CD4-positive, alpha-beta T cell (primary cell): ENCODE measurements at regions not wholly inside any gene's neighbourhood (a gene's known extent, or its start where the extent isn't known, plus 50 kb on each side); places are given as distances from the start of the nearest gene placed in this dataset.

Experiments used
- ATAC-seq: fragments of 200-7000 bp; cut with Tn5 transposase; one replicate; pipeline ENCODE4 v1.10.0; 2022; ENCODE audit warnings: mild to moderate bottlenecking; ENCODE audit not compliant: poor library complexity
- CTCF ChIA-PET: fragments of 350-600 bp; sonication (Branson Sonifier 250); formaldehyde crosslinking; loops from one replicate; lab custom pipeline; 2021; ENCODE audit warnings: antibody characterized with exemption, inconsistent platforms; lab: Charles Lee
- POLR2A ChIA-PET: fragments of 350-600 bp; sonication (Branson Sonifier 250); formaldehyde crosslinking; loops from one replicate; lab custom pipeline; 2021; ENCODE audit warnings: antibody characterized with exemption, inconsistent platforms; lab: Charles Lee
- DNase-seq, 14 experiments: peaks; one replicate each; pipeline ENCODE4 v3.0.0-alpha.2; 2013 to 2020; ENCODE audit warnings: mixed read lengths in 2 of 14
- H3K27ac ChIP-seq, 2 donors: one replicate each; pipeline versions ENCODE4 v1.5.1 to v1.7.0; 2013; ENCODE audit warnings: low read length in 2 of 2, low read depth in 1 of 2, mild to moderate bottlenecking in 1 of 2
- H3K27me3 ChIP-seq, 2 experiments: 1 replicate in 1 of 2; 2 replicates in 1 of 2; pipeline versions ENCODE4 v1.6.1 to v1.7.0; 2013; ENCODE audit warnings: low read length in 2 of 2, control low read depth in 1 of 2, mild to moderate bottlenecking in 1 of 2, moderate library complexity in 1 of 2; ENCODE audit not compliant: insufficient read depth in 2 of 2, control insufficient read depth in 1 of 2
- H3K36me3 ChIP-seq: one replicate; pipeline ENCODE4 v1.6.1; 2013; ENCODE audit warnings: low read length, control low read depth; ENCODE audit not compliant: insufficient read depth
- H3K4me1 ChIP-seq: one replicate; pipeline ENCODE4 v1.6.1; 2013; ENCODE audit warnings: low read length, control low read depth; ENCODE audit not compliant: insufficient read depth
- H3K4me3 ChIP-seq: one replicate; pipeline ENCODE4 v1.5.1; 2013; ENCODE audit warnings: mild to moderate bottlenecking, low read length, moderate library complexity
- H3K9me3 ChIP-seq, 2 experiments: 1 replicate in 1 of 2; 2 replicates in 1 of 2; pipeline versions ENCODE4 v1.6.1 to v1.7.0; 2013; ENCODE audit warnings: low read length in 2 of 2, mild to moderate bottlenecking in 2 of 2, control low read depth in 1 of 2, moderate library complexity in 1 of 2; ENCODE audit not compliant: control insufficient read depth in 1 of 2, insufficient read depth in 1 of 2
- H3K27ac Mint-ChIP-seq: one replicate; pipeline ENCODE4 v1.8.0; 2020; ENCODE audit warnings: mixed read lengths
- H3K27me3 Mint-ChIP-seq: one replicate; pipeline ENCODE4 v1.8.0; 2021; ENCODE audit warnings: mixed read lengths
- H3K36me3 Mint-ChIP-seq: one replicate; pipeline ENCODE4 v1.8.0; 2021; ENCODE audit warnings: low read depth, mixed read lengths
- H3K4me1 Mint-ChIP-seq: one replicate; pipeline ENCODE4 v1.8.0; 2021; ENCODE audit warnings: low read depth, mixed read lengths
- H3K4me3 Mint-ChIP-seq: one replicate; pipeline ENCODE4 v1.8.0; 2020; ENCODE audit warnings: mild to moderate bottlenecking, mixed read lengths
- H3K9me3 Mint-ChIP-seq: one replicate; pipeline ENCODE4 v1.8.0; 2020; ENCODE audit warnings: mixed read lengths
- intact Hi-C, 2 experiments: fragments of 100-400 bp; cut with DNase I in 1 of 2; cut with micrococcal nuclease in 1 of 2; formaldehyde crosslinking; loops; one replicate each; pipeline versions ENCODE4 v1.15.1 to v1.9.0; 2023 to 2025; cut with DNase I, micrococcal nuclease
- TF ChIP-seq, protein P1 (sequence below): fragments of 200-600 bp; IDR thresholded peaks from one replicate; pipeline ENCODE4 v1.8.0; 2022; ENCODE audit warnings: antibody characterized with exemption, mild to moderate bottlenecking

GRCh38 chr2:71748227-71748626 is 294.9 kb downstream of the DYSF start:
- no peak overlapping the region for H3K4me3 Mint-ChIP-seq
- ATAC-seq (no peak), DNase-seq (no peak)
- Histone ChIP-seq H3K36me3 (no peaks in the 10 kb centered on the region), H3K27ac (no peak overlapping the region), H3K4me3 (no peak overlapping the region), H3K4me1 (no peaks in the 10 kb centered on the region), H3K9me3 (peaks cover 6 to 11% of the 10 kb centered on the region in 2 experiments), H3K27me3 (peaks cover 0 to 2% of the 10 kb centered on the region in 2 experiments)
- TF ChIP-seq, protein P1, sequence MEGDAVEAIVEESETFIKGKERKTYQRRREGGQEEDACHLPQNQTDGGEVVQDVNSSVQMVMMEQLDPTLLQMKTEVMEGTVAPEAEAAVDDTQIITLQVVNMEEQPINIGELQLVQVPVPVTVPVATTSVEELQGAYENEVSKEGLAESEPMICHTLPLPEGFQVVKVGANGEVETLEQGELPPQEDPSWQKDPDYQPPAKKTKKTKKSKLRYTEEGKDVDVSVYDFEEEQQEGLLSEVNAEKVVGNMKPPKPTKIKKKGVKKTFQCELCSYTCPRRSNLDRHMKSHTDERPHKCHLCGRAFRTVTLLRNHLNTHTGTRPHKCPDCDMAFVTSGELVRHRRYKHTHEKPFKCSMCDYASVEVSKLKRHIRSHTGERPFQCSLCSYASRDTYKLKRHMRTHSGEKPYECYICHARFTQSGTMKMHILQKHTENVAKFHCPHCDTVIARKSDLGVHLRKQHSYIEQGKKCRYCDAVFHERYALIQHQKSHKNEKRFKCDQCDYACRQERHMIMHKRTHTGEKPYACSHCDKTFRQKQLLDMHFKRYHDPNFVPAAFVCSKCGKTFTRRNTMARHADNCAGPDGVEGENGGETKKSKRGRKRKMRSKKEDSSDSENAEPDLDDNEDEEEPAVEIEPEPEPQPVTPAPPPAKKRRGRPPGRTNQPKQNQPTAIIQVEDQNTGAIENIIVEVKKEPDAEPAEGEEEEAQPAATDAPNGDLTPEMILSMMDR, result no peak
- ChIA-PET POLR2A (no interaction called here), CTCF (no interaction called here)
- peaks cover 21% of the 10 kb centered on the region for H3K27me3 Mint-ChIP-seq
- intact Hi-C loops, result no loop called here
- no peak overlapping the region for H3K27ac Mint-ChIP-seq
- H3K36me3 Mint-ChIP-seq, result no peaks in the 10 kb centered on the region
- H3K9me3 Mint-ChIP-seq, result peaks cover 3% of the 10 kb centered on the region
- no peaks in the 10 kb centered on the region for H3K4me1 Mint-ChIP-seq

DNA sequence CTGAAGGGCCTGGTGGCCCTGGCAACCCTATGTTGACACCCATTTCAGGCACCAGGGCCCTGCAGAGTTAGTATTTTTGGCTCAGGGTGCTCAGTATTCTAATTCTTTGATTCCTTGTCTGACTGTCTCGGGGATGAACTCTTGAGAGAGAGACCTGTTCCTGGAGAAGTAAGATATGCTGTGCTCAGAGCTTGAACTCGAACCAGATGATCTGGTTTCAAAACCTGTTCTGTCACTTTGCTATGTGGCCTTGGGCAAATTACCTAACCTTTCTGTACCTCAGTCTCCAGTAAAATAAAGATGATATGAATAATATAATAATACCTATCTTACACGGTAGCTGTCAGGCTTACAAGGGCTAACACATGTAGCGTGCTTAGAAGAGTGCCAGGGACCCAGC is 294.2 kb downstream of the DYSF start:
- TF ChIP-seq, protein P1, result no peak
- POLR2A ChIA-PET, result no interaction called here

GRCh38 chr2:71746946-71747501 is 293.7 kb downstream of the DYSF start:
- H3K27me3 ChIP-seq, result peaks cover 0 to 4% of the 10 kb centered on the region in 2 experiments
- TF ChIP-seq, protein P1, result no peak
- Mint-ChIP-seq H3K27ac (no peak overlapping the region), H3K27me3 (peaks cover 21% of the 10 kb centered on the region), H3K4me1 (no peaks in the 10 kb centered on the region), H3K36me3 (no peaks in the 10 kb centered on the region), H3K9me3 (peaks cover 3% of the 10 kb centered on the region), H3K4me3 (no peak overlapping the region)
- H3K4me1 ChIP-seq, result no peaks in the 10 kb centered on the region
- H3K36me3 ChIP-seq, result no peaks in the 10 kb centered on the region
- H3K4me3 ChIP-seq, result no peak overlapping the region
- ATAC-seq (no peak), DNase-seq (no peak)
- ChIA-PET CTCF (no interaction called here), POLR2A (no interaction called here)
- intact Hi-C loops, result no loop called here
- H3K9me3 ChIP-seq, result peaks cover 6 to 13% of the 10 kb centered on the region in 2 experiments
- H3K27ac ChIP-seq, result no peak overlapping the region

More for the DNA sequence above, 294.2 kb downstream of the DYSF start:
- Mint-ChIP-seq H3K4me1 (no peaks in the 10 kb centered on the region), H3K36me3 (no peaks in the 10 kb centered on the region), H3K4me3 (no peak overlapping the region), H3K27me3 (peaks cover 19% of the 10 kb centered on the region), H3K9me3 (peaks cover 3% of the 10 kb centered on the region), H3K27ac (no peak overlapping the region)
- Histone ChIP-seq H3K27ac (no peak overlapping the region), H3K4me3 (no peak overlapping the region), H3K4me1 (no peaks in the 10 kb centered on the region), H3K27me3 (peaks cover 0 to 2% of the 10 kb centered on the region in 2 experiments), H3K36me3 (no peaks in the 10 kb centered on the region), H3K9me3 (peaks cover 6 to 13% of the 10 kb centered on the region in 2 experiments)
- no peak for DNase-seq
- intact Hi-C loops, result no loop called here
- ATAC-seq, result no peak
- CTCF ChIA-PET, result no interaction called here
